NCI-H748 (cell line): ENCODE measurements at regions not wholly inside any gene's neighbourhood (a gene's known extent, or its start where the extent isn't known, plus 50 kb on each side); places are given as distances from the start of the nearest gene placed in this dataset.
"Not testable (repeated sequence)": the region's sequence is repeated elsewhere in the genome, so short reads cannot be mapped to it uniquely, and the experiment has no call there.

Source experiments
- DNase-seq: peaks from one replicate; lab custom pipeline; 2025; ENCODE audit not compliant: unreplicated experiment; lab: John Stamatoyannopoulos, UW

- no peak for DNase-seq
Observed at GRCh38 chr9:85487872-85488271, 253.9 kb downstream of the AGTPBP1 start.

GRCh38 chr9:85484235-85484634, 257.5 kb downstream of the AGTPBP1 start:
- no peak for DNase-seq

GRCh38 chr9:85483208-85483607, 258.5 kb downstream of the AGTPBP1 start:
- peak; percentile 27 for DNase-seq

- no peak for DNase-seq
Observed at GRCh38 chr9:85479305-85479704, 262.4 kb downstream of the AGTPBP1 start.

- DNase-seq, result no peak
Observed at GRCh38 chr9:85478847-85479246, 262.9 kb downstream of the AGTPBP1 start.

- not testable (repeated sequence) for DNase-seq
Observed at GRCh38 chr9:85474896-85475295, 266.9 kb downstream of the AGTPBP1 start.

- no peak for DNase-seq
Observed at GRCh38 chr9:85471791-85472190, 270.0 kb downstream of the AGTPBP1 start.

- DNase-seq, result no peak
Observed at GRCh38 chr9:85469041-85469440, 272.7 kb downstream of the AGTPBP1 start.

GRCh38 chr9:85466834-85467233, 274.9 kb downstream of the AGTPBP1 start:
- no peak for DNase-seq

- not testable (repeated sequence) for DNase-seq
Observed at GRCh38 chr9:85458114-85458864, 283.5 kb downstream of the AGTPBP1 start.

- no peak for DNase-seq
Observed at GRCh38 chr9:85453850-85454249, 287.9 kb downstream of the AGTPBP1 start.

GRCh38 chr9:85452841-85453240, 288.9 kb downstream of the AGTPBP1 start:
- no peak for DNase-seq

GRCh38 chr9:85451680-85452079, 290.1 kb downstream of the AGTPBP1 start:
- DNase-seq, result peak; percentile 18

GRCh38 chr9:85445887-85446286, 295.9 kb downstream of the AGTPBP1 start:
- DNase-seq, result no peak

GRCh38 chr9:85444243-85444642, 297.5 kb downstream of the AGTPBP1 start:
- DNase-seq, result no peak

GRCh38 chr9:85443190-85443598, 298.6 kb downstream of the AGTPBP1 start:
- DNase-seq, result no peak

- DNase-seq, result peak; percentile 43
Observed at GRCh38 chr9:85439791-85440190, 302.0 kb downstream of the AGTPBP1 start.

GRCh38 chr9:85433956-85434355, 307.8 kb downstream of the AGTPBP1 start:
- not testable (repeated sequence) for DNase-seq

GRCh38 chr9:85433551-85433950, 308.2 kb downstream of the AGTPBP1 start:
- not testable (repeated sequence) for DNase-seq

GRCh38 chr9:85433046-85433445, 308.7 kb downstream of the AGTPBP1 start:
- DNase-seq, result no peak

- DNase-seq, result no peak
Observed at GRCh38 chr9:85432599-85432998, 309.2 kb downstream of the AGTPBP1 start.

- peak; percentile 67 for DNase-seq
Observed at GRCh38 chr9:85431339-85432102, 310.2 kb downstream of the AGTPBP1 start.
